ENCODE measurements at regions not wholly inside any gene's neighbourhood (a gene's known extent, or its start where the extent isn't known, plus 50 kb on each side); places are given as distances from the start of the nearest gene placed in this dataset.
"Not testable (repeated sequence)": the region's sequence is repeated elsewhere in the genome, so short reads cannot be mapped to it uniquely, and the experiment has no call there.

DNA sequence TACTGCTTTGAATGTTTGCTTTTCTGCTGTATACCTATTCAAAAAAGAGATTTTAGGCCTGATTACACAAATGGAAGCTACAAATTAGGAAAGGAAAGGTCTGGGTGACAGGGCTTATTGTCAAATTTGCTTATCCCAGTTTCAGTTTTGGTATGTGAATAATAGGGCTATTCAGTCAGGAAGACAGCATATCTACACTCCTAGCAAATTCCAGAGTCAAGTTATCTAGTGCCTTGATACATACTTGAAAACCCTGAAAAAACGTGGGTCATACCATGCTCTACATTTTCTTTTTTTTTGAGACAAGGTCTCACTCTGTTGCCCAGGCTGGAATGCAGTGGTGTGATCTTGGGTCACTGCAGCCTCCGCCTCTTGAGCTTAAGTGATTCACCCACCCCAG, 59.2 kb upstream of the CCDC180 start:
- DNase-seq, result not testable (repeated sequence)

DNA sequence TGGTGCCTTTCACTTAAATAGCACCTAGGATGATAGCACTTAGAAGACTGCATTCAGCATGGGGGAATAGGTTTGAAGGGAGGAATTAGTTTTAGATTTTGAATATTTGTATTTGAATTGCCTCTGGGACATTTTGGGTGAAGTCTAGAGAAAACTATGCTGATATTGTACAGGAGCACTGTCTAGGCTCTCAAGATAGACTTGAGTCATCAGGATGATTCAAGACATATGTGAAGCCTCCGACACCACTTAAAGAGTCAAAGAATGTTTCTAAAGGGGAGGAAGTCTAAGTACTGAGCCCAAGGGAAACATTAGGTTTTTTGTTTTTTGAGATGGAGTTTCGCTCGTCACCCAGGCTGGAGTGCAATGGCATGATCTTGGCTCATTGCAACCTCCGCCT, 63.9 kb upstream of the CCDC180 start:
- DNase-seq, result no peak

DNA sequence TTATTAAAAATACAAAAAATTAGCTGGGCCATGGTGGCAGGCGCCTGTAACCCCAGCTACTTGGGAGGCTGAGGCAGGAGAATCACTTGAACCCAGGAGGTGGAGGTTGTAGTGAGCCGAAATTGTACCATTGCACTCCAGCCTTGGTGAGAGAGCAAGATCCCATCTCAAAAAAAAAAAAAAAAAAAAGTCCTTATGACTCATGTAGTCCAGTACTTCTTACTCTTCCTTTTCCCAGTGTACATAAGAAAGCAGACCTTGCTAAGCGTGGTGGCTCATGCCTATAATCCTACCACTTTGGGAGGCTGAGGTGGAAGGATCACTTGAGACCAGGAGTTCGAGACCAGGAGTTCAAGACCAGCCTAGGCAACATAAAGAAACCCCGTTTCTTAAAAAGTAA, 66.0 kb upstream of the CCDC180 start:
- DNase-seq, result not testable (repeated sequence)

DNA sequence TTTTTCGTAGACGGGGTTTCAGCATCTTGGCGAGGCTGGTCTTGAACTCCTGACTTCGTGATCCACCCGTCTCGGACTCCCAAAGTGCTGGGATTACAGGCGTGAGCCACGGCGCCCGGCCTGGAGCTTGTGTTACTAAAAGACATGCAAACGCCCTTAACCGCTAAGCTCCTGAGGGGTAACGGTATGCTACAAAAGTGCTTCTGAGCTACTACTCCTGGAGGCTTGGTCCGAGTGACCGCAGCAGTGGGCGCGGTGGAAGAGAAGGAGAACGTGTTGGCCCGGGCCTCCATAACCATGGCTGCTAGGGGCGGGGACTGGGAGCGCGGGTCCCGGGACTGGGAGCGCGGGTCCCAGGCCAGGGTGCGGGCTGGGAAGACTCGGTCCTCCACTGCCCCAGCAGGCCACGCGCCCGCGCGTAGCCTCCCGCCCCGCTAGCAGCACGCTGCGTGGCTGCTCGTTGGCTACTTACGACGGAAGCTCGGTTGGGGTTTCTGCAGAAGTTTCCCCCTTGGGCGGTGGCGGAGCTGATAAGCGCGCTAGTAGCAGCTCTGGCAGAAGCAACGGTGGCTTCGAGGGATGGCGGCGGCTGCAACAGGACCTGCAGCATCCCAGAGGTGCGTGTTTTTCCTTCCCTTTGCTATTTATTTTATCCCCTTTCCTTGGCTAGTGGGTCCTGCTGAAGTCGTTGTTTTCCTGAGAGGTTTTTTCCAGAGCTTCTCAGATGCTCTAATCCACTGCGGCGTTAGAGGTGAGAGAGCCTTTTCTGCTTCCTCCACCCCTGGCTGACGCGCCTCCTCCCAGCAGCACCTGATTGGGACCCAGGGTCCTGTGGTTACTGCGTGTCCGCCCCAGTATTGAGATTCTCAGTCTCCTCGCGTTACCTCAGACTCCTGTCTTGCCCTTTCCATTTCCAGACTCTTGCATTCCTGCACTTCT, 69.2 kb upstream of the CCDC180 start:
- peak; percentile 89 for DNase-seq

DNA sequence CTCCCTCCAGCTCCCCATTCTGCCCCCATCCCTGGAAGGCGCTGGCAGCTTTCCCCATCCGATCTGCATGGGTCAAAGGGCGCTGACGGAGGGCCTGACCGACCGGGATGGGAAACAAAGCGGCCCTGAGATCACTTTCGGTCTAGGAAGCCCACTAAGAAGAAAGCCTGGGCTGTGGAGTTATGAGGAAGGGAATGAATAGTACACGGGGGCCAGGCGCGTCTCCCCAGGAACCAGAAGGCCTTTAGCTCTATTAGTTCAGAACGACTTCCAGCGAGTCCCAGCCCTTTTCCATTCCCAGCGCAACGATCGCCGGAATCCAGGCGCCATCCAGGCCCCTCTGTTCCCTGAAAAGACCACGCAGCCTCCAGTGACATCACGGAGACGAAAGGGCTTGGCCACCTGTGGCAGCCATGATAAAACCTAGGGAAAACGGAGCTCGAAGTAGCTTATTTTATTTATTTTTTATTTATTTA, 70.1 kb upstream of the CCDC180 start:
- peak; percentile 65 for DNase-seq

DNA sequence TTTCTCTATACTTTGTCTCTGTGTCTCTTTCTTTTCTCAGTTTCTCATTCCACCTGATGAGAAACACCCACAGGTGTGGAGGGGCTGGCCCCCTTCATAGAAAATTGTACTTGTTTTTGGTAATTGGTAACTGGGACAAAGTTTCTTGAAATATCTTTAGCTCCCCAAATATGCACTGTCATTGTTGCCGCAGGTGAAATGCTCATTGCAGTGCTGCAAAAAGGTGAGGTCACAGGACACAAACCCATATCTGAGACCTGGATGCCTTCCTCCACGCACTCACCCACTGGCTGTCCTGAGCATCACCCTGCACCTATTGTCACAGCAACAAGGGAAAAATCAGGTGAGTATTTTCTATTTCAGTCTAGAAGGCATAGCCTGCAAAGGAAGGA, 74.5 kb upstream of the CCDC180 start:
- not testable (repeated sequence) for DNase-seq

DNA sequence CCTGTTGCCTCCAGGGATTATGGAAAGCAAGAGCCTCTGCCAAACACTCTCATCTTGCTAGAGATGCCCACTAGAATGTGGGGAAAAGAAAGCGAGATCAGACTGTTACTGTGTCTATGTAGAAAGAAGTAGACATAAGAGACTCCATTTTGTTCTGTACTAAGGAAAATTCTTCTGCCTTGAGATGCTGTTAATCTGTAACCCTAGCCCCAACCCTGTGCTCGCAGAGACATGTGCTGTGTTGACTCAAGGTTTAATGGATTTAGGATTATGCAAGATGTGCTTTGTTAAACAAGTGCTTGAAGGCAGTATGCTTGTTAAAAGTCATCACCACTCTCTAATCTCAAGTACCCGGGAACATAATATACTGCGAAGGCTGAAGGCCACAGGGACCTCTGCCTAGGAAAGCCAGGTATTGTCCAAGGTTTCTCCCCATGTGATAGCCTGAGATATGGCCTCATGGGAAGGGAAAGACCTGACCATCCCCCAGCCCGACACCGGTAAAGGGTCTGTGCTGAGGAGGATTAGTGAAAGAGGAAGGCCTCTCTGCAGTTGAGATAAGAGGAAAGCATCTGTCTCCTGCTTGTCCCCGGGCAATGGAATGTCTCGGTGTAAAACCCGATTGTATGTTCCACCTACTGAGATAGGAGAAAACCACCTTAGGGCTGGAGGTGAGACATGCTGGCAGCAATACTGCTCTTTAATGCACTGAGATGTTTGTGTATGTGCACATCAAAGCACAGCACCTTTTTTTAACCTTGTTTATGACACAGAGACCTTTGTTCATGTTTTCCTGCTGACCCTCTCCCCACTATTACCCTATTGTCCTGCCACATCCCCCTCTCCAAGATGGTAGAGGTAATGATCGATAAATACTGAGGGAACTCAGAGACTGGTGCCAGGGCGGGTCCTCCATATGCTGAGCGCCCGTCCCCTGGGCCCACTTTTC, 75.1 kb upstream of the CCDC180 start:
- not testable (repeated sequence) for DNase-seq

DNA sequence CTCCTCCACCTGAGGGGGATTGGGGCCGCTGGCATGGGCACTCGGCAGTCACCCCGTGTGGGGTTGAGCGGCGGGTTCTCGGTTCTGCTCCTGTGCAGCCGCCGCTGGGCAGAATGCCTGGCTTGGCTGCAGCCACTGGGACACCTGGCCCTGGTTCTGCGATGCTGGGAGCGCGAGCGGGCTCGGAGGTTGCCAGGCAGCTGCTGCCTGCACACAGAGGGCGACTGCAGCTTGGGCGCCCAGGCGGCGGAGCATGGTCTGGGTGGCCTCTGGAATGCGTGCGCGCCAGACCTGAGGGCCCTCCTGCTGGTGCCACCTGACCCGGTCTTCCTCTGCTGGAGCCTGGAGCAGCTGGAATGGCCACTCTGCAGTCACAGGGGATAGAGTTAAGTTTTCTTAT, 85.1 kb upstream of the CCDC180 start:
- not testable (repeated sequence) for DNase-seq

DNA sequence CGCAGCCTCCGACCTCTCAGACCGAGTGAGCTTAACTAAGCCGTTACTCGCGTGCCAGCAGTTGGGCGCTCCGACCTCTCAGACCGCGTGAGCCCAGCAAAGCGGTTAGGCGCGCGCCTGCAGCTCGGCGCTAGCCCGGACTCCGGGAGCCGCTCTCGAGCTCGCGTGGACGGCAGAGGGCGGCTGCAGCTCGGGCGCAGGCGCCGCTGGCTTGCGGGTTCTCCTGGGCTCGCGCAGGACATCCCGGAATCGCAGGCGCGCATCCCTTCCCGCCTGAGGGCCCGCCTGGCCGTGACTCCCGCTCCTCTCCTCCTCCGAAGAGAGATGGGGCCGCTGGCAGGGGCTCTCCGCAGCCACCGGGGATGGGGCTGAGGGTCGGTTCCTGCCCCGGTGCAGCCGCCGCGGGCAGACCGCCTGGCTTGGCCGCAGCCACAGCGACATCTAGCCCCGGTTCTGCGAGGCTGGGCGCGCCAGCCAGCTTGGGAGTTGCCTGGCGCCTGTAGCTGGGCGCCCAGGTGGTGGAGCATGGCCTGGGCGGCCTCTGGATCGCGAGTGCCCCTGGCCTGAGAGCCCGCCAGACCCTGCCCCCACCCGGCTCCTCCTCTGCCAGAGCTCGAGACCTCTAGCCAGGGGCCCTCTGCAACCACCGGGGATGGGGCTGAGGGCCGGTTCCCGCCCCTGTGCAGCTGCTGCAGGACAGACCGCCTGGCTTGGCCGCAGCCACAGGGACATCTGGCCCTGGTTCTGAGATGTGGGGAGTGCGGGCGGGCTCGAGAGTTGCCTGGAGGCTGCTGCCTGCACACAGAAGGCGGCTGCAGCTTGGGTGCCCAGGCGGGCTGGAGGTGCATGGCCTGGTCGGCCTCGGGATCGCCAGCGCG, 85.7 kb upstream of the CCDC180 start:
- DNase-seq, result peak; percentile 88

DNA sequence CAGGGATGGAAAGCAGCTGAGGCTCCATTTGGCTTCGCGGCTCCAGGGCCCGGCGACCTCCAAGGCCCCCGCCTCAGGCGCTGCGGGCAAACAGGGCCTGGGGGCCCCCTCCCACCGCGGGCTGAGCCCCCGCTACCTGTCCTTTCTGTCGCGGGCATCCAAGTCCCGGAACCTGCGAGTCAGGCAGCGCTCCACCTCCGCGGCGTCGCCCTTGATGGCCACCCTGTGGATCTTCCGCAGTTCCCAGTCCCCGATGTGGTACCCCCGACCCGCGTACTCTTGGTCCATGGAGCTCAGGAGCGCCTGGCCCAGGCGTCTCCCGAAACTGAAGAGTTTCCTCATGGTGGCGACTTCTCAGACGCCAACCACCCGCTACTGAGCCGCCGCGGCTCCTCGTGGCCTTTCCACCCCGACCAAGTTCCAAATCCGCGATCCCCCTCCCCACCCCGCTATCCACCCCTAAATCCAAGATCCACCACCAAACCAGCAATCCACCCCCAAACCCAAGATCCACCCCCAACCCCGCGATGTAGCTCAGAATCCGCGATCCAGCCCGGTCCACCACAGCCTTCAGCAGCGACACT, 86.5 kb upstream of the CCDC180 start:
- no peak for DNase-seq

DNA sequence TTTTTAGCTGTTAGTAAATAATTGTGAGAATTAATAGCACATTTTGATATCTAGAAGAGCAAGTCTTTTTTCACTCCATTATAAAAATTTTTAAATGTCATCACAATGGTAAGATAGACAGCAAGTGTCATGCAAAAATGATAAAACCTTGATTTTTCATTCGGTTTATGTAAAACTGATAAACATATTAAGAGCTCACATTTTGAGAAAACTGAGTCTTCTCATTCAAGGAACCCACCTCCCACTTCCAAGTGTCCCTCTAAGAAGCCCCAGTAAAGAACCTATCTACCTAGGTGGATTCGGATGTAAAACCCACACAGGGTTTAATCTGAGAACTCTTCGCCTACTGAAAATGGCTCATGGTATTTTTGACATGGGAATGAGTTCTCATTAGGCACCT, 87.1 kb upstream of the CCDC180 start:
- DNase-seq, result not testable (repeated sequence)

DNA sequence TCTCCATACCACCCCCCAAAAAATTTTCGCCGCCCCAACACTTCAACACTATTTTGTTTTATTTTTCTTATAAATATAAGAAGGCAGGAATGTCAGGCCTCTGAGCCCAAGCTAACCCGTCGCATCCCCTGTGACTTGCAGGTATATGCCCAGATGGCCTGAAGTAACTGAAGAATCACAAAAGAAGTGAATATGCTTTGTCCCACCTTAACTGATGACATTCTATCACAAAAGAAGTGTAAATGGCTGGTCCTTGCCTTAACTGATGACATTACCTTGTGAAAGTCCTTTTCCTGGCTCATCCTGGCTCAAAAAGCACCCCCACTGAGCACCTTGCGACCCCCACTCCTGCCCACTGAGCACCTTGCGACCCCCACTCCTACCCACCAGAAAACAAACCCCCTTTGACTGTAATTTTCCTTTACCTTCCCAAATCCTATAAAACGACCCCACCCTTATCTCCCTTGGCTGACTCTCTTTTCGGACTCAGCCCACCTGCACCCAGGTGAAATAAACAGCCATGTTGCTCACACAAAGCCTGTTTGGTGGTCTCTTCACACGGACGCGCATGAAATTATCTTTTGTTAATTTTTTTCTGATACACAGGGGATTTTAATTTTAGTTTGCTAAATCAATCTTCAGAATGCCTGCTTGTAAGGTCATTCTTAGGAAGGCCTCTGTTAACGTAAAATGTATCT, 87.9 kb upstream of the CCDC180 start:
- not testable (repeated sequence) for DNase-seq

DNA sequence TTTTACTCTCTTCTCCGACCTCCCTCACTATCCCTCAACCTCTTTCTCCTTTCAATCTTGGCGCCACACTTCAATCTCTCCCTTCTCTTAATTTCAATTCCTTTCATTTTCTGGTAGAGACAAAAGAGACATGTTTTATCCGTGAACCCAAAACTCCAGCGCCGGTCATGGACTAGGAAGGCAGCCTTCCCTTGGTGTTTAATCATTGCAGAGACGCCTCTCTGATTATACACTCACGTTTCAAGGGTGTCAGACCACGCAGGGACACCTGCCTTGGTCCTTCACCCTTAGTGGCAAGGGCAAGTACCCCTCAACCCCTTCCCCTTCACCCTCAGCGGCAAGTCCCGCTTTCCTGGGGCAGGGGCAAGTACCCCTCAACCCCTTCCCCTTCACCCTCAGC, 92.3 kb upstream of the CCDC180 start:
- DNase-seq, result not testable (repeated sequence)

DNA sequence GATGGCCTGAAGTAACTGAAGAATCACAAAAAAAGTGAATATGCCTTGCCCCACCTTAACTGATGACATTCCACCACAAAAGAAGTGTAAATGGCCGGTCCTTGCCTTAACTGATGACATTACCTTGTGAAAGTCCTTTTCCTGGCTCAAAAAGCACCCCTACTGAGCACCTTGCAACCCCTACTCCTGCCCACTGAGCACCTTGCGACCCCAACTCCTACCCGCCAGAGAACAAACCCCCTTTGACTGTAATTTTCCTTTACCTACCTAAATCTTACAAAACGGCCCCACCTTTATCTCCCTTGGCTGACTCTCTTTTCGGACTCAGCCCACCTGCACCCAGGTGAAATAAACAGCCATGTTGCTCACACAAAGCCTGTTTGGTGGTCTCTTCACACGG, 92.9 kb upstream of the CCDC180 start:
- DNase-seq, result not testable (repeated sequence)

DNA sequence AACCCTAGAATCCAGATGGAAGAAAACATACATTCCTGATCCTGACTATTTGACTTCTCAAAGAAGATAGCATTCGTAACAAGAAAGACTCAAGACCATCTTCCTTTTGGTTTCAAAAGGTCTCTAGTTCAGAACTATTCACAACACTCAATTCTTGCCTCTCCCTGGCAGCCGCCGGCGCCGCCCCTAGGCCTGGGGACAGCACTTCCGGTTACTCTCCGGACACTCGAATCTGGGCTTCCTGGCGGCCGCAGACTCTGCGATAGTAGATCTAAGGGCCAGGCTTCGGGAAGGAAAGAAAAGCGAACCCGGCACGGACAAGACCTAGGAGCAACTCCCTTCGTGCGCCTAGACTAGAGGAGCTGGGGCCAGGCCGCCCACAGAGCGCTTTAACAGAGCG, 107.8 kb upstream of the CCDC180 start:
- DNase-seq, result not testable (repeated sequence)

DNA sequence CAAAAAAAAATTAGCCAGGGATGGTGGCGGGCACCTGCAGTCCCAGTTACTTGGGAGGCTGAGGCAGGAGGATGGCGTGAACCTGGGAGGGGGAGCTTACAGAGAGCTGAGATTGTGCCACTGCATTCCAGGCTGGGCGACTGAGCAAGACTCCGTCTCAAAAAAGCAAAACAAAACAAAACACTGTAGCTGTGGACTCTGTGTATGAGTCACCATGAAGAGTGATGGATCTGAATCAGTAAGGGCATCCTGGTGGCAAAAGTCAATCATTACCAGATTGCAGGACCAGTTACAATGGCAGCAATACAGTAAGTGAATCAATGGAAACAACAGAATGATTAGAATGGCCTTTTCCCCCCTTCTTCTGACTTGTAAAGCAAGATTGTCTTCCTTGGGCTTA, 113.7 kb upstream of the CCDC180 start:
- not testable (repeated sequence) for DNase-seq

DNA sequence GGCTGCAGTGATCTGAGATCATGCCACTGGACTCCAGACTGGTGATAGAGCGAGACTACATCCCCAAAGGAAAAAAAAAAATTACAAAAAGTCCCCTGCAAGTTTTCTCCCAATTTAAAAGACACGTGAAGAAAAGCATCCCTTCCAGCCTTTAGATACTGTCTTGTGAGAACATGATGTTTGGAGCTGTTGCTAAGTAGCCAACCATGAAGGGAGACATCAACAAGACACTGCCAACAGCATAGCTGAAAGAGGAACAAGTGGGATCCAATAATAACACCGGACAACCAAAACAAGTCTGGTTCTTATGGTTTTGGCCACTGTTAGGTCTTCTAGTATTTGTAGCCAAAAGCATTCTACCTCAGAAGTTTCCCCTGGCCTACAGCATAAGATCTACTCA, 118.9 kb upstream of the CCDC180 start:
- DNase-seq, result no peak

DNA sequence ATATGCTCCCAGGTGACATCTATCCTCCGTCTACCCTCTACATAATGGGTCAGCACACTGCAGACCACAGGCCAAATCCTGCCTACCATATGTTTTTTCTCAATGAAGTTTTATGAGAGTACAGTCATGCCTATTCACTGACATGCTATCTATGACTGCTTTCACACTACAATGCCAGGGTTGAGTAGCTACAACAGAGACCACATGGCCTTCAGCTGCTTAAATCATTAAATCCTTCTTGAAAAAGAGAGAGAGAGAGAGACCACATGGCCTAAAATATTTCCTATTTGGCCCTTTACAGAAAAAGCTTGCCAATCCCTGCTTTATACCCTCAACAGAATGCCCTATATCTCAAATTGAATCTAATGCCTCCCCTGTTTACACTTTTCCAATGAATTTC, 119.8 kb upstream of the CCDC180 start:
- DNase-seq, result not testable (repeated sequence)

DNA sequence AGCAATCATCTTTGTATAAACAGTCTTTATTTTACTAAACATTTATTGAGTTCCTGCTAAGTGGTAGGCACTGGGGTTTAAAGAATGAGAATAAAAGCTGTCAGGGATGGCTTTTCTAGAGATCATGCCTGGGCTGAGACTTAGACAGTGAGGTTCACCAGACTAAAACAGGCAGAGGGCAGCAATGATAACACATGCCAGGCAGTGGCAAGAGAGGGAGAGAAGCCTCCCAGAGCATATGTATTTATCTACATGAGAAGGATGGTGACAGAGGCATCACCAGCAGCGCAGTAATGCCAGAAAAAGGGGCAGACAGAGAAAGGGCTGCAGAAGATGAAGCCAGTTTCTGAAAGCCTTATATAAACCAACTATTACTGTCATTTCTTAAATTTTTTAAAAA, 121.0 kb upstream of the CCDC180 start:
- no peak for DNase-seq

DNA sequence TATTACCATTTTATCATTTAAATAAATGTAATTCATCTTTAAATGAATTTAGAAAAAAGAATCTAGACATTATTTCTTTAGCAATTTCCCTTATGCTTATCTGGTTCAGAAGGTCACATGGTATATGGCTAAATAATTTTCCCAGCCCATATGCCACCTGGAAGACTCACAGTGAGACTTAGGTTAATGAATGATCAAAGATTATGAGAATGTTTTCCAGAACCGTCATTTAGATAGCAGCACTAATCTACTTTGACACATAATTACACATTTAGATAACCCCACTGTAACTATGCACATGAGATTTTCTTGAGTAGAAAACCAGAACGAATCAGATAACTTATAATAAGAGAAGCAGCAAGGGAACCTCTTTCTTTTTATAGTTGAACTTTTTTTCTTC, 124.9 kb upstream of the CCDC180 start:
- not testable (repeated sequence) for DNase-seq

DNA sequence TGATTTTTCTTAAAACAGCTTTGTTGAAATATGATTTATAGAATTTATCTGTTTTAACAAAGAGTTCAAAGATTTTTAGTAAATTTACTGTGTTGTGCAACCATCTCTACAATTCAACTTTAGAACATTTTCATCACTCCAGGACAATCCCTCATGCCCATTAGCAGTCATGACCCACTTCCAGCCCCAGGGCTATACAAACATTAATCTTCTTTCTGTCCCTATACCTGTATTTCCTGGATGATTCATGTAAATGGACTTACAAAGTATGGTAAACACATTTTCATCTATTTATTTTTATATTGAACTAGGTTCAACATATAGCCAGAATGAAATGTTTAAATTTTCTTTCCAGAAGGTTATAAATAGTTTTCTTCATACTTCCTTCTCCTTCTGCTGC, 127.8 kb upstream of the CCDC180 start:
- DNase-seq, result no peak

Data from right forelimb (tissue), 1 donor.